ENCODE measurements at regions not wholly inside any gene's neighbourhood (a gene's known extent, or its start where the extent isn't known, plus 50 kb on each side); places are given as distances from the start of the nearest gene placed in this dataset.
"Not testable (repeated sequence)": the region's sequence is repeated elsewhere in the genome, so short reads cannot be mapped to it uniquely, and the experiment has no call there.

- no peak for DNase-seq
Measured at GRCh38 chr17:33910200-33910857, 344.8 kb upstream of the CCL2 start.

DNA sequence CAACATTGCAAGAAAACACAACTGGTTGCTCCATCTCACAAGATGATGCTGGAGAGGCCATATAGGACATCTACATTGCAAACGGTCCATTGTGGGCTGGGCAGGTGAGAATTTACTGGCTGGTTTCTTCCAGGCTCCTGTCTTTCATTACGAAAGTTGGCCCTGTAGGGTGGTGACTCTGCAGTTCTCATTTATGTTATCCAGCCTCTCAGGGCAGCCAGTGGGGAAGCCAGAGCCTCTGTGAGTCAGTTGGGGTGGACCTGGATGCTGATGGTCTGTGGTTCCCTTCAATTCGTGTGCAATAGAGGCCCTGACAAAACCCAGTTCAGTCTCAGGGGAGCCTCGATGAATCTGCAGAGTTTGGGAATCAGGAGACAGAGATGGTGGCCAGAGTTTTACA is 341.0 kb upstream of the CCL2 start:
- DNase-seq, result no peak

DNA sequence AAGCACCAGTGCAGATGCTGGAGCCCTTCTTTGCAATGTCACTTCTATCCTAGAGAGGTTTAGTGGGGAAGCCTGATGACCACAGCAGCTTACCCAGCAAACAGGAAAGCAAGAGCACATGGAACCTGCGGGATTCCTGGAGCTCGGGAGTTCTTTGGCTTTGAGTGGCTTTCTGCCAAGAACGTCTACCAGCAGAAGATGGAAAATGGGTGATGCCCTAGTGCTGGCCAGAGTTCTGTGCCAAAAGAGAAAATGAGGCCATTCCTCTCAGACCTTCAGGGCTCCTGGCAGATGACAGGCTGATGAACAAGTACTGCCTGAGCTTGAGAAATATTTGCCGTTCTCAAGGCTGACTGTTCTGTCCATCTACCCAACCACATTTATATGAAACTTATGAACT is 332.1 kb upstream of the CCL2 start:
- no peak for DNase-seq

- no peak for DNase-seq
Measured at GRCh38 chr17:33924104-33924503, 331.0 kb upstream of the CCL2 start.

- no peak for DNase-seq
Measured at GRCh38 chr17:33925649-33926048, 329.4 kb upstream of the CCL2 start.

GRCh38 chr17:33927732-33928133 is 327.4 kb upstream of the CCL2 start:
- peak in 1 of 2 experiments; percentile 9 for DNase-seq

DNA sequence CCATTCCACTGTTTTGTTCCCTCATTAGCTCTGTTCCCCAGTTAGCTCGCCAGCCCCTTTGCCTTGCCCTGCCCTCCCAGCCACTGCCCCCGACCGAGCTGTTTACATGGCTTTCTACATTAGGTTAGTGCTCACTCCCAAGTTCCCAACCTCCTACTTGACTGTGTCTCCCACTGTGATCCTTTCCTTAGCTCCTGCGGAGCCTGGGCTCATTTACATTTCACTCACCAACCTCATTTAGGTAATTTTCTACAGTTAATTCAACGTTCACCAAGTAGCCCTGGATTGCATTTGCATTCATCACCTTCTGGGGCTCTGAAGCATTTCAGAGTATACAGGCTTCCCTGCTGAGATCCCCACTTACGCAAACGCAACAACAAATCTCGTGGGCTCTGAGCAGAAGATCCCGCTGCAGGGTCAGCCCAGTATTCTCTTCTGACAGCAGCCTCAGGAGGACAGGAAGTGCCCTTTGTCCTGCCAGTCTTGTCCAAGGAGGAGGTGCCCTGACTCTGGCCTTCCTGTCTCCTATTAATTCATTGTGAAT is 325.8 kb upstream of the CCL2 start:
- no peak for DNase-seq

GRCh38 chr17:33931148-33931814 is 323.8 kb upstream of the CCL2 start:
- DNase-seq, result not testable (repeated sequence)

DNA sequence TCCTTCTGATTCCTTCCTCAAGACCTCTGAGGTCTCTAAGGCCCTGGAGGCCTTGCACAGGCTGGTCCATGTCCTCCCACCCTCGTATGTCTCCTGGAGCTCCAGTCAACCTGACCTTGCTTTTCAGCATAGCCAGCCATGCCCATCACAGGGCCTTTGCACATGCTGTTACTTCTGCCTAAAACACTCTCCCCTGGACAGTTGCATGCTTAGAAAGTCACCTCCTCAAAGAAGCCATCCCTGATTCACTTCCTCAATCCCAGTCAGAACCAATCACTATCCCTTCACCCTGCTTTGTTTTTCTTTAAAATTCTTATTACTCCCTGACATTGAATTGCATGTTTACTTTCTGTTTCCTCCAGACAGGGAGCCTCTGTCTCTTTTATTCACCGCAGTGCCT is 322.1 kb upstream of the CCL2 start:
- DNase-seq, result no peak

- no peak for DNase-seq
Measured at GRCh38 chr17:33933576-33933975, 321.5 kb upstream of the CCL2 start.

DNA sequence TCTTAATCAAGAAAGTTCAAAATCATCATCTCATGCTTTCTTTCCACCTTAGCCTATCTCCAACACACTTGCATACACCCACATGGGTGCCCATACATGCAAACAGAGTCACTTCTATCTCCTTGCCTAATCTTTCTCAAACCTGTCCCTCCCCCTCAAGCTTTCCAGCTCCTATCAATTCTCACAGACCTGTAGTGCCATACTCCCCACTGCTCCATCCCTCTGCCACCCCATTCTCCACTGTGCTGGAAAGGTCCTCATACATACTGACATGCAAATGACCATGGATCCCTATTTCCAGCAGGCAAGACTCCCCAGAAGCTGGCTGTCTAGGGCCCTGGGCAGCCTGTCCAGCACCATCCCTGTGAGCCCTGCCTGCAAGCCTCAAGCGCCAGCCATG is 320.4 kb upstream of the CCL2 start:
- DNase-seq, result no peak

DNA sequence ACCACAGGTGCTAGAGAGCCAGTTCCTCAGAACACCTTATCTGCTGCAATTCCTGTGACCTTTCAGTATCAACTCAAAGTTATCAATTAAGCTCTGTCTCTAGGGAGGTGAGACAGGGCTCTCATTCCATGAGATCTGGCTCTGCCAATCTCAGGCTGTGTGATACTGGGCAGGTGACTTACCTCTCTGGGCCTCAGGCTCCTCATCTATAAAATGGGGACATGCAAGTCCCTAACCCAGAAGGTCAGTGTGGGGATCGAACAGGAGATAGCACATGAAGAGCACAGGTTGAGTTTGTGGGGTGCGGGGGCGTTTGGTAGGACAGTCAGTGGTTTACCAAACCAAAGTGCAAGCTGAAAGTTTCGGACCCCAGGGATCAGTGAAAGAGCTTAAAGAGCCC is 319.3 kb upstream of the CCL2 start:
- DNase-seq, result no peak

- DNase-seq, result no peak
Measured at GRCh38 chr17:33936764-33937163, 318.3 kb upstream of the CCL2 start.

DNA sequence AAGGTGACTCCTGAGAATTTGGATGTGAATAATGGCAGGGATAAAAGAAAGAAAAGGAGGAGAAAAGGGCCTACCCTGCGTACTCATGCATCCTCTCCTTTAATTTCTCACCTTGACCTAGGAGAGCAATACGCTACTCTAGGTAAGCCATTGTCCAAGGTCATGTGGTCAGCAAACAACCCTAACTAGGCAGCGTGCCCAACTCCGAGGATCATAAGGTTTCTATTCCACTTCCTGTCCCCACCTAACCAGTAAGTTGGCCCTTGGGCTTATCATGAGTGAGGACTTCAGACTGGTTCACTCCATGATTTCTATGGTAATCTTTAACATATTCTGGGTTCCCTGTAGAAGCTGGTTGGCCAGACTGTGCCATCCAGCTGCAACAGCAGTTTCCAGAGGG is 315.1 kb upstream of the CCL2 start:
- no peak for DNase-seq

DNA sequence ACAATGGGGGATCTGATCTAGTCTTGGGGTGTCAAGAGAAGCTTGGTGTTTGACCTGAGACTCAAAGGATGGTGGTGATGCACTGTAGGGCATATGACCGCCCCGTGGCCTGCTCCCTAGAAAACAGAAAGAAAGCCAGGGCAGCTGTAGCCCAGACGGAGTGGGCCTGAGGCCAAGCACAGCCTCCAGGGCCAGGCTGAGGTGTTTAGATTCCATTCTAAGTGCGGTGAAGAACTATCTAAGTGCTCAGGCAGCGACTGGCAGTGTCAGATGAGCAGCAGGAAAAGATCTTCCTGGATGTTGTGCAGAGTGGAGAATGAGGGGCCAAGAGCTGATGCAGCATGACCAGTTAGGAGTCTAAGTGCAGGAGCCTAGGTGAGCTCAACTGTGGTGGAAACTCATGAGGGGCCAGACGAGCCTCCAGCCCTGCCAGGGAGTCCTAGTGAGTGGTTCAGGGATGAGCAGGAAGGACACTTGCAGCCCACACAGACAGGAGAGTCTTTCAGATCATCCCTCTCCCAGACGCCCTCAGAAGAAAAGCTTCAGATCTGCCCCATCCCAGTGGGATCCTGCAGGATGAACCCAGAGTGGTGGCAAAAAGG is 314.2 kb upstream of the CCL2 start:
- no peak for DNase-seq

DNA sequence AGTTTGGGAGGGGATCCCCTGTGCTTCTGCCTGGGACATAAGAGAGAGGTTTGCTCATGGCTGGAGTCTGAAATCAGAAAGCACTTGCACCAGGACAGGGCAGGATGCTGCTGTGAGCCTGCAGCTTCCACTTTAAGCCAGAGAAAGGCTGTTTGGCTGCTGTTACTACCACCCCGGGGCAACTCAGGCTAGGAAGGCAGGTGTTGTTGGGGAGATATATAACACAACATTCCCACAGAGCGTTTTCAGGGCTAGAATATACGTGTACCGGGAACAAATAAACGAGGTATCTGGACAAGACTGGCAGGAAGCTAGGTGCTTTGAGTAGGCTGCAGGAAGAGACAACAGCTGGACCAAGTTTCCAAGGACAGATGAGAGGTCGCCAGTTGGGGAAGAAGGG is 313.3 kb upstream of the CCL2 start:
- DNase-seq, result no peak

DNA sequence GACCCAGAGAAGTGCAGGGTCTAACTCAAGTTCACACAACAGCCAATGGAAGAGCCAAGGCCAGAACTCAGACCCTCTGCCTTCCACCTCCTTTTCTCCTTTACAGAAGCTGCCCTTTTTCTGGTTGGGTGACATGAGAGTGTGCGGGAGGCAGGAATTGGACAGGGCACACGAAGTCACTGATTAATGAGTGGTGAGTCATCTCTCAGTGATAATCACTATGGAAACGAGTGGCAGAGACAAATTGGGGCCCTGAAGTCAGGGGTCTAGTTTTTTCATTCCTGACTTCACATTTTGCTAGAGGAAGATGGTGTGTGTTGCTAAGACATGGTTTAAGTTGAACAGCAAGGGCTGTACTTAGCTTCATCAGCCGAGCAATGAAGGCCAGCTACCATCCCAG is 312.7 kb upstream of the CCL2 start:
- DNase-seq, result no peak

- DNase-seq, result no peak
Measured at GRCh38 chr17:33944412-33944811, 310.7 kb upstream of the CCL2 start.

DNA sequence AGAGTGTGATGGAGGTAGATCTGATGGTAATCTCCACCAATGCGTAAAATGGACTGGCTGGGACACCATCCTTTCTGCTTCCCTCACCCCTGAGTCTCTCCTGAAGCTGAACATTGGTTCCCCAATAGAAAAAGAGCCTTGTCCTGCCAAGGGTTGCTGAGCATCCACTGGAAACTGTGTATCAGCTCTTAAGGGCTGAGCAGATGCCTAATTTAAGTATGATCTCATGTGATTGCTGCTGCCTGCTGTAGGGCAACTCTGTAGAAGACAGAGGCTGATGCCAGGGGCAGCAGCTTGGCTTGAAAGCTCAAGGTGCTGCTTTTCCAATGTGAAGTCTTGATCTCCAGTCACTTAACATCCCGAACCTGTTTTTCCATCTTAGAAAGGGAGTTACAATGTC is 310.3 kb upstream of the CCL2 start:
- DNase-seq, result no peak

- DNase-seq, result no peak
Measured at GRCh38 chr17:33945646-33946546, 309.2 kb upstream of the CCL2 start.

GRCh38 chr17:33947762-33948161 is 307.3 kb upstream of the CCL2 start:
- DNase-seq, result no peak

GRCh38 chr17:33948309-33948708 is 306.8 kb upstream of the CCL2 start:
- no peak for DNase-seq

GRCh38 chr17:33949100-33949499 is 306.0 kb upstream of the CCL2 start:
- DNase-seq, result no peak

All from SW 1271 (cell line).